HG03378 (cell line): ENCODE measurements at regions not wholly inside any gene's neighbourhood (a gene's known extent, or its start where the extent isn't known, plus 50 kb on each side); places are given as distances from the start of the nearest gene placed in this dataset.
"Not testable (repeated sequence)": the region's sequence is repeated elsewhere in the genome, so short reads cannot be mapped to it uniquely, and the experiment has no call there.

Experiments
- ATAC-seq: cut with Tn5 transposase; IDR thresholded peaks from one replicate; pipeline ENCODE4 v1.9.1; 2021; ENCODE audit warnings: mild to moderate bottlenecking, moderate library complexity; ENCODE audit not compliant: unreplicated experiment

GRCh38 chr2:195471163-195471562, 185.9 kb upstream of the SLC39A10 start:
- ATAC-seq = peak; percentile 26

GRCh38 chr2:195470622-195471021, 186.4 kb upstream of the SLC39A10 start:
- peak; percentile 15 for ATAC-seq

GRCh38 chr2:195468771-195469170, 188.3 kb upstream of the SLC39A10 start:
- ATAC-seq = peak; percentile 88

GRCh38 chr2:195466427-195466826, 190.6 kb upstream of the SLC39A10 start:
- ATAC-seq = no peak

- no peak for ATAC-seq
Observed at GRCh38 chr2:195461010-195461409, 196.0 kb upstream of the SLC39A10 start.

GRCh38 chr2:195458936-195459335, 198.1 kb upstream of the SLC39A10 start:
- ATAC-seq = no peak

- ATAC-seq = no peak
Observed at GRCh38 chr2:195457873-195458272, 199.2 kb upstream of the SLC39A10 start.

- ATAC-seq = no peak
Observed at GRCh38 chr2:195456771-195457170, 200.3 kb upstream of the SLC39A10 start.

- ATAC-seq = no peak
Observed at GRCh38 chr2:195451160-195451559, 205.9 kb upstream of the SLC39A10 start.

- ATAC-seq = no peak
Observed at GRCh38 chr2:195450552-195451113, 206.4 kb upstream of the SLC39A10 start.

- no peak for ATAC-seq
Observed at GRCh38 chr2:195447323-195447975, 209.6 kb upstream of the SLC39A10 start.

GRCh38 chr2:195445639-195446038, 211.4 kb upstream of the SLC39A10 start:
- ATAC-seq = no peak

- ATAC-seq = no peak
Observed at GRCh38 chr2:195443926-195444325, 213.1 kb upstream of the SLC39A10 start.

- ATAC-seq = no peak
Observed at GRCh38 chr2:195442458-195443175, 214.4 kb upstream of the SLC39A10 start.

GRCh38 chr2:195438692-195439091, 218.3 kb upstream of the SLC39A10 start:
- no peak for ATAC-seq

GRCh38 chr2:195437521-195437920, 219.5 kb upstream of the SLC39A10 start:
- ATAC-seq = no peak

- no peak for ATAC-seq
Observed at GRCh38 chr2:195434346-195434745, 222.7 kb upstream of the SLC39A10 start.

GRCh38 chr2:195433729-195434128, 223.3 kb upstream of the SLC39A10 start:
- ATAC-seq = not testable (repeated sequence)

GRCh38 chr2:195428673-195429072, 228.4 kb upstream of the SLC39A10 start:
- no peak for ATAC-seq

GRCh38 chr2:195425328-195425727, 231.7 kb upstream of the SLC39A10 start:
- no peak for ATAC-seq

- ATAC-seq = no peak
Observed at GRCh38 chr2:195419033-195419432, 238.0 kb upstream of the SLC39A10 start.

- ATAC-seq = no peak
Observed at GRCh38 chr2:195414537-195415100, 242.4 kb upstream of the SLC39A10 start.
